UCSD-AML1 (cell line): ENCODE measurements at regions not wholly inside any gene's neighbourhood (a gene's known extent, or its start where the extent isn't known, plus 50 kb on each side); places are given as distances from the start of the nearest gene placed in this dataset.
A peak's percentile ranks its signal among the peaks of the same experiment; 100 is the strongest.
"Not testable (repeated sequence)": the region's sequence is repeated elsewhere in the genome, so short reads cannot be mapped to it uniquely, and the experiment has no call there.

Experiments
- DNase-seq: peaks from one replicate; lab custom pipeline; 2025; ENCODE audit not compliant: unreplicated experiment; lab: John Stamatoyannopoulos, UW

- no peak for DNase-seq
Measured at GRCh38 chr1:71345491-71345890, 264.7 kb upstream of the ZRANB2 start.

- no peak for DNase-seq
Measured at GRCh38 chr1:71343686-71344416, 263.0 kb upstream of the ZRANB2 start.

DNA sequence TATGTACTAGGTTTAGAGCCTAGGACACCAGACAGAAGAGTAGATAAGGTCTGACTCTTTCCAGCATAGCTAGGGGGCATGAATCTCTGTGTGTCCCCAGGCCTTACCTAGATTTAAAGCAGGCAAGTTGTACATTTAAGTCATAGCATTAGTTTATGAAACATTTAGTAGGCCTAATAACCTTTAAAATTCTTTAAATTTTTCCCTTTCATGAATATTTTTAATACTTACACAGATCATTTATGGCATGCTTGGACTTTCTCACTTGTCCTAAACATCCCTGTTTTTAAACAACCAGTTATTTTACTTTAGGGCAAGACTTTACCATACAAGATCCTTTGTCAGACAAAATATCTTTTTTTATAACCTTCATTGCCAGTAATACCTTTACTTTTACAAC, 258.4 kb upstream of the ZRANB2 start:
- no peak for DNase-seq

- no peak for DNase-seq
Measured at GRCh38 chr1:71330991-71331390, 250.2 kb upstream of the ZRANB2 start.

GRCh38 chr1:71324671-71325267, 243.9 kb upstream of the ZRANB2 start:
- DNase-seq, result no peak

- no peak for DNase-seq
Measured at GRCh38 chr1:71312545-71312944, 231.7 kb upstream of the ZRANB2 start.

GRCh38 chr1:71311376-71311775, 230.5 kb upstream of the ZRANB2 start:
- no peak for DNase-seq

GRCh38 chr1:71307451-71307850, 226.6 kb upstream of the ZRANB2 start:
- peak; percentile 5 for DNase-seq

GRCh38 chr1:71304125-71304524, 223.3 kb upstream of the ZRANB2 start:
- DNase-seq, result no peak

DNA sequence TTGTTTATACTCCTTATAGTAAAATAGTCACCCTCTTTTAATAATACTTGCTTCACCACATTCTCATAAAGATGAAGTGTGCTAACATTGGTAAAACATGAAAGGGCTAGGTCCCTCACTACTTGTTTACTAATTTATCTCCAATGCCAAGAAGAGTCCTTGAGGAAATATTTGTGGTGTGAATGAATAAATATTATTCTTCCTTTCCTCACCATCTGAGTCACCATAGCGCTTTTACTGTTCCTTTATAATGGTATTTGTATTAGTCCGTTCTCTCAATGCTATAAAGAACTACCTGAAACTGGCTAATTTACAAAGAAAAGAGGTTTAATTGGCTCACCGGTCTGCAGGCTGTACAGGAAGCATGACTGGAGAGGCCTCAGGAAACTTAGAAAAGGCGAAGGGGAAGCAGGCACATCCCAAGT, 222.8 kb upstream of the ZRANB2 start:
- no peak for DNase-seq

DNA sequence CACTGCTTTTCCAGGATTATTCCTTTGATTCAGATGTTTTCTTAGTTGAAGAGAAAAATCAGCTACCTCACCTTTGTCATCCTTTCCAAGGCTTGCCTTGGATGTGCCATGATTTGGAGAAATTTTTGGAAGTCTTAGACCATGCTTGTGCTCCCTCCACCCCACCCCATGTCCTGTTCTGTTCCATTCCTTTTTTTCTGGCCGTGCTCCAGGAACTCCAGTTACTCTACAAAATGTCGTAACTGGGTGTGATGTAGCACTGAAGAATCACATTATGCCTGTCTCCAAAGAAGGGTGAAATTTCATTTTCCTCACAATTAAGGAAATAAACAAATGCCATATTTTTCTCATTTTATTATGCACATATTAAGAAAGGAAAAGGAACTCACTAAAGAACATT, 217.8 kb upstream of the ZRANB2 start:
- DNase-seq, result no peak

DNA sequence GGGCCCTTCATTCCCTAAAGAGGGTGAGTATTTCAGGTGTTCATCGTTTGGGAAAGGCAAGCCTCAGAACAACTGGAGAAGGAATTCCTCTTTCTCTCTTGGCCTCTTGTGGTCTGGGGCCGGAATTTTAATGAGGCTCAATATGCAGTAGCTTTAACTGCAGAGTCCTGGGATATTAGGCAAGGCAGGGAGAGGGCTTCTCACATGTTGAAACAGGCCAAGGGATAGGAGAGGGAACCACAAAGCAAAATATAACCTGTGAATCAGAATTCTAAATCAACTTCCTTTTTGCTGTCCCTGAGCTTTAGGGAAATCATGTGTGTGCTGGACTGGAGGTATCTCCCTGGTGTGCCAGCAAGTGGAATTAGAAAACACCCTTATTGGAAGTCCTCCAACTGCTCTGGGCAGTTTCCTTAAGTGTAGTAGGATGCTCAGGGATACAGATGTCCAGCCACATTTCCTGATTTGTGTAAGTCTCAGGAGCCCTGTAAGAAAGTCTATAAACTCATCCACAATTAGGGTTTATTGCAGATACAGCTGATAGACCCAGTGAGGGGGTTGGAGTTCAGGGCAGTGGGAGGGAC, 215.8 kb upstream of the ZRANB2 start:
- no peak for DNase-seq

DNA sequence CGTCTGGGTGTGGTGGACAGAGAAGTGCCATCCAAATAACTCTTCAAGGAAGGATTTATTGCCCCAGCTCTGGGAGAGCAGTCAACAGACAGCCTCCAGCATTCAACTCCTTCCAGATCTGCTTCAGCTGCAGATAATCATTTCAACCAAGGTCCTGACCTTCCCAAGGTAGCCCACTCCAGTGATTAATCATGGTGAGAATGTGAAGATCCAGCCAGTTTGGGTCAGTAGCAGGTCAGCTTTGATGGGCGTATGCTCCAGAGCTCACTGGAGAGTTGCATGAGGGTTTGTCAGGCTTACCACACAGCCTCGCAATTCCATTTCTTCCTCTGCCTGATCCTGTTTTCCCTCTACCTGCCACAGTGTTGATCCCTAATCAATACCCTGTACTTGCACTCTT, 214.5 kb upstream of the ZRANB2 start:
- no peak for DNase-seq

GRCh38 chr1:71294178-71294577, 213.3 kb upstream of the ZRANB2 start:
- no peak for DNase-seq

GRCh38 chr1:71292203-71292602, 211.4 kb upstream of the ZRANB2 start:
- DNase-seq, result no peak

DNA sequence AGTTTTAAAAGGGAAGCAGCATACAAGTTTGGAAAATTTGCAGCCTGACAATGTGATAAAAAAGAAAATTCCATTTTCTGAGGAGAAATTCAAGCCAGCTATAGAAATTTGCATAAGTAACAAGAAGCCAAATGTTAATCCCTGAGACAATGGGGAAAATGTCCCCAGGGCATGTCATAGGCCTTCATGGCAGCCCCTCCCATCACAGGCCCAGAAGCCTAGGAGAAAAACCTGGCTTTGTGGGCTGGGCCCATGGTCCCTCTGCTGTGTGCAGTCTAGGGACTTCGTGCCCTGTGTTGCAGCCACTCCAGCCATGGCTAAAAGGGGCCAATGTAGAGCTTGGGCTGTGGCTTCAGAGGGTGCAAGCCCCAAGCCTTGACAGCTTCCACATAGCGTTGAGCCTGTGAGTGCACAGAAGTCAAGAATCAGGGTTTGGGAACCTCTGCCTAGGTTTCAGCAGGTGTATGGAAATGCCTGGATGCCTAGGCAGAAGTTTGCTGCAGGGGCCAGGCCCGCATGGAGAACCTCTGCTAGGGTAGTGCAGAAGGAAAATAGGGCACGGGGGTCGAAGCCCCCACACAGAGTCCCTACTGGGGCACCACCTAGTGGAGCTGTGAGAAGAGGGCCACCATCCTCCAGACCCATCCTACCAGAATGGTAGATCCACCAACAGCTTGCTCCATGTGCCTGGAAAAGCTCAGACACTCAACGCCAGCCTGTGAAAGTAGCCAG, 209.8 kb upstream of the ZRANB2 start:
- DNase-seq, result not testable (repeated sequence)

- no peak for DNase-seq
Measured at GRCh38 chr1:71285529-71285928, 204.7 kb upstream of the ZRANB2 start.

GRCh38 chr1:71276466-71276865, 195.6 kb upstream of the ZRANB2 start:
- no peak for DNase-seq

GRCh38 chr1:71273334-71273733, 192.5 kb upstream of the ZRANB2 start:
- DNase-seq, result no peak

GRCh38 chr1:71270394-71270915, 189.6 kb upstream of the ZRANB2 start:
- no peak for DNase-seq

DNA sequence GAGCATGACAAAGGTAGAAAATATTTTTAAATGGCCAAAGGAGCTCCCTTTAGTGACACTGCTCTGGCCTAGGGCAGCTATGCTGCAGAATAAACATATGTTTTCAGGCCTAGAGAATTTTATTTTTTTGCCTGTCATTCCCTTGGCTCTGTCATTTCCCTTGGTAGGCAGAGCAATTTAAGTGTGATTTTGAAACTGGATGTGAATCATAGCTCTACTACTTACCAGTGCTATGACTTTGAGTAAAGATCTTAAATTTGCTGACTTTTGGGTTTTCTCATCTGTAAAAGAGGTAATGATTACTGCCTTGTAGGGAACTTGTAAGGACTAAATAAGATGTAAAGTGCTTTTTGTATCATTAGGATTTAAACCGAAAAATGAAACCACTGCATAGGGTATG, 189.0 kb upstream of the ZRANB2 start:
- DNase-seq, result no peak

DNA sequence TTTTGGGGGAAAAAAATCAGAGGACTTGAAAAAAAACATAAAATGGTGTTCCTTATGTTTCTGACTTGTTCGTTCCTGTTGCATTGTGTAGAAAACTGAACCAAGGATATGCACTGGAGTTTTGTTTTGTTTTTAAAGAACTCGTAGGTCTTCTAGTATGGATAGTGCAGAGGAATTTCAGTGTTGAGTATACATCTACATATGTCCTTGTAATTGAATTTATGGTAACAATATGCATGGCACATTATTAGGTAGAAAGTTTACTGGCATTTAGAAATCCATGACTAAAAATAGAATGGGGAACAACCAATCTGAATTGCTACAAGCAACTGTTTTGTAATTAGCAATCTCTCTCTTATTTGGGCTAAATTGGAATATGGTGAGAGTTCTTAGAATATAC, 188.3 kb upstream of the ZRANB2 start:
- no peak for DNase-seq
